ENCODE measurements at regions not wholly inside any gene's neighbourhood (a gene's known extent, or its start where the extent isn't known, plus 50 kb on each side); places are given as distances from the start of the nearest gene placed in this dataset.

DNA sequence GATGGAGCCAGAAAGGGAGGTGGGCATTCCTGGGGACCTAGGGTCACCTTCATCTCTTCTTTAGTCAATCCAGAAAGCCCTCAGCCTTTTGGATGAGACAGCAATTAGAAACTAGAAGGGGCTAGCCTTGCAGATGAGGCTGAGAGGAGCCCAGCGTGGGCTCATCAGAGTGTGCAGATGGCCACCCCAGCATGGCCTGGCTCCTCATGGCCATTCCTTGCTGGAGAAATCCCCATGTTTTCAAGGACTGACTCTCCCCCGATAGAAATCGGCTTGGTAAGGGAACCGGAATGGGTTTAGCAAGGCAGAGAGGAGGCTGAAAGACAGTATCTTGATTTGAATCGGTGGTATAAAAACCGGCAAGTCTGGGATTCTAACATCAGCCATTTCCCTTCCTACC is 274.6 kb downstream of the BUD13 start:
- Mint-ChIP-seq H3K27me3 (peaks cover 53% of the 10 kb centered on the region), H3K9me3 (ENCODE audit: low read depth) (no peaks in the 10 kb centered on the region), H3K4me3 (ENCODE audit: low read depth) (no peak overlapping the region), H3K36me3 (ENCODE audit: insufficient read depth) (no peaks in the 10 kb centered on the region), H3K27ac (no peak overlapping the region), H3K4me1 (ENCODE audit: low read depth) (no peaks in the 10 kb centered on the region)
- TF ChIP-seq, protein P1, sequence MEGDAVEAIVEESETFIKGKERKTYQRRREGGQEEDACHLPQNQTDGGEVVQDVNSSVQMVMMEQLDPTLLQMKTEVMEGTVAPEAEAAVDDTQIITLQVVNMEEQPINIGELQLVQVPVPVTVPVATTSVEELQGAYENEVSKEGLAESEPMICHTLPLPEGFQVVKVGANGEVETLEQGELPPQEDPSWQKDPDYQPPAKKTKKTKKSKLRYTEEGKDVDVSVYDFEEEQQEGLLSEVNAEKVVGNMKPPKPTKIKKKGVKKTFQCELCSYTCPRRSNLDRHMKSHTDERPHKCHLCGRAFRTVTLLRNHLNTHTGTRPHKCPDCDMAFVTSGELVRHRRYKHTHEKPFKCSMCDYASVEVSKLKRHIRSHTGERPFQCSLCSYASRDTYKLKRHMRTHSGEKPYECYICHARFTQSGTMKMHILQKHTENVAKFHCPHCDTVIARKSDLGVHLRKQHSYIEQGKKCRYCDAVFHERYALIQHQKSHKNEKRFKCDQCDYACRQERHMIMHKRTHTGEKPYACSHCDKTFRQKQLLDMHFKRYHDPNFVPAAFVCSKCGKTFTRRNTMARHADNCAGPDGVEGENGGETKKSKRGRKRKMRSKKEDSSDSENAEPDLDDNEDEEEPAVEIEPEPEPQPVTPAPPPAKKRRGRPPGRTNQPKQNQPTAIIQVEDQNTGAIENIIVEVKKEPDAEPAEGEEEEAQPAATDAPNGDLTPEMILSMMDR (IDR thresholded peaks at IDR 0.05; ENCODE audit: unreplicated experiment): no peak
- no peak for DNase-seq (ENCODE audit: low spot score, unreplicated experiment)

DNA sequence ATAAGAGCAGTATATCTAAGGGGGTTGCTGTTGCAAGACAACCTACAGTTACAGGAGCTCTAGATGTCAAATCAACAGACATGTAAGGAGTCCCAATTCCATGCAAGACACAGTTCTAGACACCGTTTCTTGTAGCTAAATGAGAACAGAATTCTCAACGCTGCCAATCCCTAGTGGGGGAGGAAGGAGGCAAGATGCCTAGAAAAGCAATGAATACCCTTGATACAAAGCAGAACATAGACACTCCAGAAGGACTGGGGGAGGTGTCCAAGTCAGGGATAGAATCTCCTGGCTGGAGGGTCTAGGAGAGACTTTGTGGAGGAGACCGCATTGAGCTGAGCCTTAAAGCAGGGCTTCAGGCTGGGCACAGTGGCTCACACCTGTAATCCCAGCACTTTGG is 280.2 kb downstream of the BUD13 start:
- no peaks in the 10 kb centered on the region for H3K9me3 Mint-ChIP-seq (ENCODE audit: low read depth)
- peaks cover 28% of the 10 kb centered on the region for H3K27me3 Mint-ChIP-seq
- no peak for DNase-seq (ENCODE audit: low spot score, unreplicated experiment)
- H3K27ac Mint-ChIP-seq: no peak overlapping the region
- TF ChIP-seq, protein P1 (IDR thresholded peaks at IDR 0.05; ENCODE audit: unreplicated experiment): no peak
- no peaks in the 10 kb centered on the region for H3K4me1 Mint-ChIP-seq (ENCODE audit: low read depth)
- no peaks in the 10 kb centered on the region for H3K36me3 Mint-ChIP-seq (ENCODE audit: insufficient read depth)
- H3K4me3 Mint-ChIP-seq (ENCODE audit: low read depth): no peak overlapping the region

DNA sequence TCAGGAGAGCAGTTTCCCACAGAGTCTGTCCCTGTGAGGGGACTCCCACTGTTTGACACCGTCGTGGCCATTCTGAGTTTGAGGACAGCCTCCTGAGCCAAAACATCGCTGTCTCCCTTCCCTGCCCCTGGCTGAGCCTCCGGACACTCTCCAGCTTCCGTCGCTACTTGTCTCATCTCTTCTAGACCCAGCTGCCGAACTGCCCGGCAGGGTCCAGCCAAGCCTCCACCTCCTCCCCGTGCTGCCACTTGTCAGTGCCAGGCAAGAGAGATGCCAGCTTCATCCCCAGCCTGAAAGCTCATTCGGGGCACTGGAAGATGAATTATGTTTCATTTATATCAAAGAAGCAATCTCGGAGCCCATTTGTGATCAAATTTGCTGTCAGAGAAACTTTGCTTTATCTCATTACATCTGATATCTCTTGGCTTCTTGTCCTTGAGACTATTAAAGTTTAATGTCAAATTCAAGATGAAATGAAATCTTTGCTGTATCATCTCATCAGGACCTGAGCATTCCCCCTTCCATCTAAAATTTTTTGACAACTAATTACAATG is 283.9 kb downstream of the BUD13 start:
- Mint-ChIP-seq H3K27ac (no peak overlapping the region), H3K4me1 (ENCODE audit: low read depth) (no peaks in the 10 kb centered on the region), H3K4me3 (ENCODE audit: low read depth) (no peak overlapping the region), H3K36me3 (ENCODE audit: insufficient read depth) (no peaks in the 10 kb centered on the region), H3K9me3 (ENCODE audit: low read depth) (no peaks in the 10 kb centered on the region), H3K27me3 (peaks cover 28% of the 10 kb centered on the region)
- DNase-seq (ENCODE audit: low spot score, unreplicated experiment): no peak
- TF ChIP-seq, protein P1 (IDR thresholded peaks at IDR 0.05; ENCODE audit: unreplicated experiment): no peak

DNA sequence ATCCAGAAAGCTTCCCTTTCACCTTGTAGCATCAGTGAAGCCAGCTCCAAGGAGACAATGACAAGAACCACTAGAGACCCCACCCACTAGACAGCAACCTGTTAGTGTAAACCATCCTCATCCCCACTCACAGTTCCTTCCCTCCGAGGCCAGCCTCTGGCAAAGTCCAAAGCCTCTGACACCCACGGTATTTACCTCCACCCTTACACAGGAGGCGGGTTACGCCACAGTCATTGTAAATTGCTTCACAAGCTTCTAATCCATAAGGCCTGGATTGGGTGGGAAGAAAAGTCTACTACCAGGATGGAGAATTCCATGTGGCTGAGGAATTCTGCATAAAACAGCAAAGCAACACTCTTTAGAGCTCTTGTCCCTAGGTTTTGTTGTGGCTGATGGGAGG is 287.4 kb downstream of the BUD13 start:
- no peaks in the 10 kb centered on the region for H3K4me1 Mint-ChIP-seq (ENCODE audit: low read depth)
- TF ChIP-seq, protein P1 (IDR thresholded peaks at IDR 0.05; ENCODE audit: unreplicated experiment): no peak

DNA sequence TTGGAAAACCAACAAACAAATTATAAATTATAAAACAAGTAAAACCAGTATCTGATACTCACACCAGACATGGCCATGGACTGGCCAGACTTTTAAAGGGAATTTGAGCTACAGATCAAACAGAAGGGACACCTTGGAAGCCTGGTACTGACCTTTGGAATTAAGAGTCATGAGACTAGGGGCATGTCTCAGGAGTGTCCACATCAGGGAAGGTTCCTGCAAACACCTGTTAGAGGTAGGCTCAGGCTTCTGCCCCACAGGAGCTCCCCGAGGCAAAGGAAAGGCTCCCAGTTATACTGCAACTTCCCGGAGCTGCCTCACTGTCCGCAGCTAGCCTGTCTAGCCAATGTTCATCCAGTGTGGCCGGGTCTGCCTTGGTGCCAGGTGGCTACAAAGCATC is 290.1 kb downstream of the BUD13 start:
- Mint-ChIP-seq H3K9me3 (ENCODE audit: low read depth) (no peaks in the 10 kb centered on the region), H3K4me1 (ENCODE audit: low read depth) (no peaks in the 10 kb centered on the region), H3K27ac (no peak overlapping the region), H3K36me3 (ENCODE audit: insufficient read depth) (no peaks in the 10 kb centered on the region), H3K27me3 (peaks cover 17% of the 10 kb centered on the region), H3K4me3 (ENCODE audit: low read depth) (no peak overlapping the region)
- DNase-seq (ENCODE audit: low spot score, unreplicated experiment): no peak
- TF ChIP-seq, protein P1 (IDR thresholded peaks at IDR 0.05; ENCODE audit: unreplicated experiment): no peak

More for the DNA sequence above, 287.4 kb downstream of the BUD13 start:
- Mint-ChIP-seq H3K36me3 (ENCODE audit: insufficient read depth) (no peaks in the 10 kb centered on the region), H3K4me3 (ENCODE audit: low read depth) (no peak overlapping the region), H3K27me3 (peaks cover 34% of the 10 kb centered on the region), H3K27ac (no peak overlapping the region), H3K9me3 (ENCODE audit: low read depth) (no peaks in the 10 kb centered on the region)
- no peak for DNase-seq (ENCODE audit: low spot score, unreplicated experiment)

Measured in progenitor cell of endocrine pancreas (in vitro differentiated cells).